Brain microvascular endothelial cell (primary cell): ENCODE measurements at regions not wholly inside any gene's neighbourhood (a gene's known extent, or its start where the extent isn't known, plus 50 kb on each side); places are given as distances from the start of the nearest gene placed in this dataset.

Source experiments
- DNase-seq: peaks from one replicate; pipeline ENCODE4 v3.0.0-alpha.2; 2020
- H3K27ac ChIP-seq: fragments of 250-450 bp; sonication (Bioruptor Pico); 2 replicates; pipeline ENCODE4 v1.5.1; 2020; ENCODE audit warnings: mild to moderate bottlenecking, moderate library complexity
- H3K27me3 ChIP-seq: fragments of 250-450 bp; sonication (Bioruptor Pico); replicated peaks from 2 replicates; pipeline ENCODE4 v1.5.1; 2020; ENCODE audit warnings: mild to moderate bottlenecking
- H3K36me3 ChIP-seq: fragments of 250-450 bp; sonication (Bioruptor Pico); replicated peaks from 2 replicates; pipeline ENCODE4 v1.5.1; 2020; ENCODE audit warnings: mild to moderate bottlenecking
- H3K4me3 ChIP-seq: 2 replicates; pipeline ENCODE4 v1.5.1; 2011; ENCODE audit warnings: low read depth, mild to moderate bottlenecking, control low read depth, low read length, moderate library complexity
- in situ Hi-C: cut with HindIII; loops from 2 replicates; pipeline ENCODE4 v1.10.0; 2017; ENCODE audit warnings: low sequenced_read_pairs, low pct_ligation_motif_present
- TF ChIP-seq, protein P1 (sequence below): IDR thresholded peaks from 2 replicates; pipeline ENCODE4 v1.5.1; 2011; ENCODE audit warnings: low read depth, mild to moderate bottlenecking, moderate library complexity, low read length, control low read depth, inconsistent platforms; ENCODE audit errors: missing control alignments

DNA sequence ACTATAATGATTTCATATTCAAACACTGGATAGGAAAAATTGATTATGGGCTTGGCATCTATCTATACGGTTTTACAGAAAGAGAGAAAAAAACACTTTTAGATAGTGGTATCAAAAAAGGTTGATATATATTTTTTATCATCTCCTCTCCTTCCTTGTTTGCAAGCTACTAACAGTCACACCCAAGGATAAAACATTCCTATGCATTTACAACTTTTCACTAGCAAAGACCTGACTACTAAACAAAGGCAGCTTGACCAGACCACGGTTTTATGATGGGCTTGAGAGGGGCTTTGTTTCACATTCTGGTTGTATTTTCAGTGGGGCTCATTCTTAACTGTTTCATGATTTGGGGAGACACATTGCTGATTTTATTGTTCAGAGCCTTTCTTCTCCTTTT is 477.6 kb upstream of the CITED2 start:
- in situ Hi-C loops, result no loop called here

DNA sequence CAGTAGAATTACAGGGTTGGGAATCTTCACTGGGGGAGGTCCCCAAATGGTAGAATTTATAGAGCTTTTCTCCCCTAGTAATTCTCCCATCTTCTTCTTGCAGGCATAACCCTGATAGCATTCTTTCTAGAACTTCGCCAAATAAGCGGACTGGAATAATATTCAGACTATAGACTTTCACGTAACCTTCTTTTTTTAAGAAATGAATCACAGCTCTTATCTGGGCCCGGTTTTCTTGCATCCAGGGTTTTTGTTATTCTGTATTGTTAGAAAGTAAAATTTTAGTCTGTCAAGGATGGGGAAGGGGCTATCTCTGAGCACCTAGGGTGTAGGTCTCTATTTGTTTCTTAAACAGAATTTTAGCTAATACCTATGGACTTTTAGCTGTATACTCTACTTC is 476.8 kb upstream of the CITED2 start:
- no peak overlapping the region for H3K27ac ChIP-seq
- TF ChIP-seq, protein P1, sequence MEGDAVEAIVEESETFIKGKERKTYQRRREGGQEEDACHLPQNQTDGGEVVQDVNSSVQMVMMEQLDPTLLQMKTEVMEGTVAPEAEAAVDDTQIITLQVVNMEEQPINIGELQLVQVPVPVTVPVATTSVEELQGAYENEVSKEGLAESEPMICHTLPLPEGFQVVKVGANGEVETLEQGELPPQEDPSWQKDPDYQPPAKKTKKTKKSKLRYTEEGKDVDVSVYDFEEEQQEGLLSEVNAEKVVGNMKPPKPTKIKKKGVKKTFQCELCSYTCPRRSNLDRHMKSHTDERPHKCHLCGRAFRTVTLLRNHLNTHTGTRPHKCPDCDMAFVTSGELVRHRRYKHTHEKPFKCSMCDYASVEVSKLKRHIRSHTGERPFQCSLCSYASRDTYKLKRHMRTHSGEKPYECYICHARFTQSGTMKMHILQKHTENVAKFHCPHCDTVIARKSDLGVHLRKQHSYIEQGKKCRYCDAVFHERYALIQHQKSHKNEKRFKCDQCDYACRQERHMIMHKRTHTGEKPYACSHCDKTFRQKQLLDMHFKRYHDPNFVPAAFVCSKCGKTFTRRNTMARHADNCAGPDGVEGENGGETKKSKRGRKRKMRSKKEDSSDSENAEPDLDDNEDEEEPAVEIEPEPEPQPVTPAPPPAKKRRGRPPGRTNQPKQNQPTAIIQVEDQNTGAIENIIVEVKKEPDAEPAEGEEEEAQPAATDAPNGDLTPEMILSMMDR, result no peak

More for the DNA sequence above, 477.6 kb upstream of the CITED2 start:
- no peak for DNase-seq
- TF ChIP-seq, protein P1, result no peak
- Histone ChIP-seq H3K36me3 (no peaks in the 10 kb centered on the region), H3K27me3 (no peaks in the 10 kb centered on the region), H3K27ac (peak overlapping the region; percentile 13), H3K4me3 (no peak overlapping the region)

DNA sequence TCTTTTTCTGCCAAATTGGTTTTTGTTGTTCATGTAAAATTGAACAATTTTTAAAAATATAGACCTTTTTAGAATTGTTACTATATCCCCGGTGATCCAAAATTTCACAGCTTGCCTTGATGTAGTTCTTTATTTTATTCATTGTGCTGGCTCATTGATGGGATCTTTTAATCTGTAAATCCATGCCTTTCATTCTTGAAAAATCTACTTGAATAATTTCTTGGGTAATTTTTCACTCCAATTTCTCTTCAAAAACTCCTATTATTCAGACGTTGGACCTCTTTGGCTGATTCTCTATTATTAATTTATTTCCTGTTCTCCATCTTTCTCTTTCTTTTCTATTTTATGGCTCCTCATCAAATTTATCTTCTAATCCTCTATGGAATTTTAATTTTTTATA is 476.1 kb upstream of the CITED2 start:
- no peak for DNase-seq
- Histone ChIP-seq H3K27me3 (no peaks in the 10 kb centered on the region), H3K27ac (no peak overlapping the region), H3K36me3 (no peaks in the 10 kb centered on the region), H3K4me3 (no peak overlapping the region)
- in situ Hi-C loops, result no loop called here
- TF ChIP-seq, protein P1, result no peak

More for the DNA sequence above, 476.8 kb upstream of the CITED2 start:
- no peaks in the 10 kb centered on the region for H3K36me3 ChIP-seq
- H3K27me3 ChIP-seq, result no peaks in the 10 kb centered on the region
- in situ Hi-C loops, result no loop called here
- no peak for DNase-seq
- H3K4me3 ChIP-seq, result no peak overlapping the region

DNA sequence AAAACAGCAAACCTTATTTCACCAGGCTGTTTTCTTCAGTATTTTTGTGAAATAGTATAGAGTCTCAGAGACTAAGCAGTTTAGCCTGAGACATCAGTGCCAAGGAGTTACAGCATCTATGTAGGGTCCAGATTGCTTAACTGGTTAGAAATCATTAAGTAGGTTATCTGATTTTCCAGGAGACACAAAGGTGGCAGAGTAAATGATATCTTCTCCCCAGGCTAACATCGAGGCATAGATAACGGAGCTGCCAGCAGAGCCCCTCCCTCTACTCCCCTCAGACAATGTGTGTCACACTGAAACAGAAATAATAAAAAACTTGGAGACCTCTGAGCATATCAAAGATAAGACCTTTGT is 473.0 kb upstream of the CITED2 start:
- in situ Hi-C loops, result no loop called here
- Histone ChIP-seq H3K27me3 (no peaks in the 10 kb centered on the region), H3K36me3 (no peaks in the 10 kb centered on the region), H3K4me3 (no peak overlapping the region), H3K27ac (no peak overlapping the region)
- no peak for DNase-seq
- TF ChIP-seq, protein P1, result no peak

DNA sequence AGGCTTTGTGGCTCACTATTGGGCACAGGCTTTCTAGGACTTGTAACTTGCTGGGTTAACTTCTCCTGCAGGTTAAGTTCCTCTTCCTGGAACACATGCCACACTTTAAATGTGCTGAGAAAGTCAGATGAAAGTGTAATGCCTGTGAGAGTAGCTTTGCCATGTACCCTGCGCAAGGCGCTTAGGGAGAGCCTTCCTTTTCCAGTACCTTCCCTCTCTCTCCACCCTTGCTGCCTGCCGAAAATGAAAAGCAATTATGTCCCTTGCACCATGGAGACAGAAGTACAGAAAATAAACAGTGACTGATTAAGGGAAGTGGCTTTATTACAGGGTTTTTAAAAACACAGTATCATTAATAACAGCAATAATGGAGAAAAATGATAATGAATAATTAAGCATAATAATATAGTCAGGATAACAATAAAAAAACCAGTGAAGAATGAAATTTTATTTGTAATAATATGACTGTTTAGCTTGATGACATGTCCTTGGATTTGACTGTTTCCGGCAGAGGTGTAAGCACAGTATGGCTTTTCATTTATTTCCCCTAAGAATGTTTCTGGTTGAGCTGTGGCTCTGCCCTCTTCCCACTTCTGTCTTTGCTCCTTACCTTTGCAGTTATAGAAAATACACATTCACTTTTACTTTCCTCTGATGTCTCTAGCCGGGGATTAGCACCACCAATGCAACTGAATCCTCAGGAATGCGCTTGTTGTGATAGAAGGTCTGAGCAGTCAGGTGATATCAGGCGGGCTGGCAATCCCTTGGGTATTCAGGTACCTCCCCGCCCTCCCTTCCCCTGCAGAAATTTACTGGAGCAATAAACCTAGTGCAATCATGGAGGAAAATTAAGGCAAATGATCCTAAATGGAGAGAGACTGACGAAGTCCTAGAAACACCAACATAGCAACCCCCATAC is 472.3 kb upstream of the CITED2 start:
- H3K27ac ChIP-seq, result no peak overlapping the region

More for the DNA sequence above, 472.3 kb upstream of the CITED2 start:
- H3K4me3 ChIP-seq, result no peak overlapping the region
- H3K27me3 ChIP-seq, result no peaks in the 10 kb centered on the region
- TF ChIP-seq, protein P1, result no peak
- in situ Hi-C loops, result no loop called here
- DNase-seq, result no peak
- no peaks in the 10 kb centered on the region for H3K36me3 ChIP-seq
